DOHH2 (cell line): ENCODE measurements at regions not wholly inside any gene's neighbourhood (a gene's known extent, or its start where the extent isn't known, plus 50 kb on each side); places are given as distances from the start of the nearest gene placed in this dataset.
"Not testable (repeated sequence)": the region's sequence is repeated elsewhere in the genome, so short reads cannot be mapped to it uniquely, and the experiment has no call there.

Experiments used
- H3F3A ChIP-seq: fragments of 200-600 bp; sonication (generic), shearing (Covaris generic); 2 replicates; pipeline ENCODE4 v1.6.0; 2016; ENCODE audit warnings: antibody characterized with exemption, mild to moderate bottlenecking; ENCODE audit not compliant: control insufficient read depth, insufficient read depth
- H3K27ac ChIP-seq: fragments of 200-600 bp; sonication (generic); 2 replicates; pipeline ENCODE4 v1.5.1; 2014; ENCODE audit warnings: low read depth, mild to moderate bottlenecking, low read length, moderate library complexity
- H3K27me3 ChIP-seq: fragments of 200-600 bp; sonication (generic); 2 replicates; pipeline ENCODE4 v1.6.1; 2014; ENCODE audit warnings: mild to moderate bottlenecking, low read length, mixed read lengths; ENCODE audit not compliant: control insufficient read depth
- H3K36me3 ChIP-seq: fragments of 200-600 bp; sonication (generic); 2 replicates; pipeline ENCODE4 v1.6.1; 2014; ENCODE audit warnings: mild to moderate bottlenecking, low read length, moderate library complexity, mixed read lengths; ENCODE audit not compliant: control insufficient read depth
- H3K4me1 ChIP-seq: fragments of 200-600 bp; sonication (generic); 2 replicates; pipeline ENCODE4 v1.6.1; 2014; ENCODE audit warnings: mild to moderate bottlenecking, low read length, mixed read lengths; ENCODE audit not compliant: control insufficient read depth
- H3K4me2 ChIP-seq: fragments of 200-600 bp; sonication (generic); 2 replicates; pipeline ENCODE4 v1.6.0; 2014; ENCODE audit warnings: mild to moderate bottlenecking, low read length, moderate library complexity
- H3K4me3 ChIP-seq: fragments of 200-600 bp; sonication (generic); 2 replicates; pipeline ENCODE4 v1.5.1; 2014; ENCODE audit warnings: mild to moderate bottlenecking, low read length, mixed read lengths
- H3K79me2 ChIP-seq: fragments of 200-600 bp; sonication (generic); 2 replicates; pipeline ENCODE4 v1.6.1; 2014; ENCODE audit warnings: mild to moderate bottlenecking, low read length, mixed read lengths; ENCODE audit not compliant: control insufficient read depth
- H3K9me2 ChIP-seq: fragments of 200-600 bp; sonication (generic); replicated peaks from 2 replicates; pipeline ENCODE4 v1.6.1; 2014; ENCODE audit warnings: mild to moderate bottlenecking, low read length, mixed read lengths; ENCODE audit not compliant: control insufficient read depth
- H3K9me3 ChIP-seq: fragments of 200-600 bp; sonication (generic); 2 replicates; pipeline ENCODE4 v1.6.1; 2014; ENCODE audit warnings: antibody characterized with exemption, low read length, mixed read lengths; ENCODE audit not compliant: control insufficient read depth, insufficient read depth
- H4K20me1 ChIP-seq: fragments of 200-600 bp; sonication (generic); 2 replicates; pipeline ENCODE4 v1.6.0; 2014; ENCODE audit warnings: low read depth, mild to moderate bottlenecking, antibody characterized with exemption, low read length, moderate library complexity; ENCODE audit not compliant: control insufficient read depth, insufficient read depth
- CTCF ChIP-seq: fragments of 200-600 bp; sonication (generic); IDR thresholded peaks from one replicate; pipeline ENCODE4 v1.5.1; 2014; ENCODE audit warnings: antibody characterized with exemption, mild to moderate bottlenecking, low read depth, low read length; ENCODE audit not compliant: poor library complexity, severe bottlenecking
- EZH2phosphoT487 ChIP-seq: fragments of 200-600 bp; sonication (generic); IDR thresholded peaks from 2 replicates; pipeline ENCODE4 v1.6.1; 2017; ENCODE audit warnings: borderline replicate concordance, mild to moderate bottlenecking, antibody characterized with exemption, low read length, moderate library complexity, mixed read lengths

DNA sequence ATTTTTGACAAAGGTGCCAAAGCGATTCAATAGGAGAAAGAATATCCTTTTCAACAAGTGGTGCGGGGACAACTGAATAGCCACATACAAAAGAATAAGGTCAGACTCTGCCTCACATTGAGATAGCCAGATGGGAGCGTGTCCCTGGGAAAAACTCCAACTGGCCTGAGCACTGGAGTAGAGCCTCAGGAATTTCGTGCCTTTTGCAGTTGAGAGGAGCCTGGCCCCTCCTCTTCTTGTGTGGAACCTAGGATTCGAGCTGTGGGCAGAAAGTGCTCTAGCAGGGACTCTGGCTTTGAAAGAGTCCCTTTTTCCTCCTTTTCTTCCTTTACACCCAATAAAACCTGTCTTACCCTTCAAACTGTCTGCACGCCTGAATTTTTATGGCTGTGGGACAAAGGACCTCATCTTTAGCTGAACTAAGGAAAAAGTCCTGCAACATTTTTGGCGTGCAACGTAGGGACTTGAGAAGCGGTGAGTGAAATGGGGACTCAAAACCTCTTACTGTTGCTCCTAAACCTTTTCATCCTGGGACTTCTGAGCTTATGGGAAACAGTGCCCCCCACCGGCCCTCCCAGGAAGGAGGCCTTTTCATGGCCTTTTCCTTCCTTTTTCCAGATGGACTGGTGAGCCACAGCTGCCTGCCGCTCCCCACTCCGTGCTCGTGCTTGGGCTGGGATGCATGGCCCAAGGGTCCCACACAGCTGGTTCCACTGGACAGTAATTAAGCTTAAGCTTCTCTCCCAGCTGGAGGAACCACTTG, 68.6 kb downstream of the BMP15 start:
- H3K27ac ChIP-seq, result no peak overlapping the region
- no peaks in the 10 kb centered on the region for H4K20me1 ChIP-seq
- no peak overlapping the region for H3K4me3 ChIP-seq
- no peaks in the 10 kb centered on the region for H3K27me3 ChIP-seq
- TF ChIP-seq EZH2phosphoT487 (no peak), CTCF (no peak)
- H3K4me1 ChIP-seq, result no peaks in the 10 kb centered on the region
- H3K9me2 ChIP-seq, result no peaks in the 10 kb centered on the region
- H3K4me2 ChIP-seq, result no peak overlapping the region
- no peaks in the 10 kb centered on the region for H3F3A ChIP-seq
- H3K79me2 ChIP-seq, result no peaks in the 10 kb centered on the region
- H3K36me3 ChIP-seq, result no peaks in the 10 kb centered on the region
- no peaks in the 10 kb centered on the region for H3K9me3 ChIP-seq

GRCh38 chrX:50980251-50980650, 69.7 kb downstream of the BMP15 start:
- TF ChIP-seq EZH2phosphoT487, result no peak
- H3K4me3 ChIP-seq, result no peak overlapping the region

DNA sequence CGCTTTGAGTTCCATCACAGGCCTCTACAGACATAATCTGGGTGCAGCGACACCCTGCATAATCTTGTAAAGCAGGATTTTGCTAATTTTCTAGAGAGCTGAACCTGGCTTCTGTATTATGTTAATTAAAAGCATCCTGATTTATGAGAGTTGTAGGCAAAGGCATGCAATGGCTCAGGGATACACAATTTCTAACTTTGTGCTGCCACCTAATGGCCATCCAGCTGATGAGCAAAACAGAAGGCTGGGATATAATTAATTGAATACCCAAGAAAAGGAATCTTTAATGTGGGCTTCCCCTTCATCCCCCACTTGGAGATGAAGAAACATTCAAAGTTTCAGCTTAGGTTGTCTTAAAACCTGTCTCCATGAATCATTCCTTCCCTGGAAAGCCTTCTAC, 78.1 kb downstream of the BMP15 start:
- no peak overlapping the region for H3K4me2 ChIP-seq
- no peaks in the 10 kb centered on the region for H3K27me3 ChIP-seq
- H3K36me3 ChIP-seq, result no peaks in the 10 kb centered on the region
- H3K4me3 ChIP-seq, result no peak overlapping the region
- no peaks in the 10 kb centered on the region for H3F3A ChIP-seq
- no peaks in the 10 kb centered on the region for H3K79me2 ChIP-seq
- H3K4me1 ChIP-seq, result no peaks in the 10 kb centered on the region
- no peaks in the 10 kb centered on the region for H4K20me1 ChIP-seq
- no peaks in the 10 kb centered on the region for H3K9me3 ChIP-seq
- H3K9me2 ChIP-seq, result no peaks in the 10 kb centered on the region
- H3K27ac ChIP-seq, result no peak overlapping the region
- TF ChIP-seq EZH2phosphoT487 (no peak), CTCF (peak; percentile 59)

More at GRCh38 chrX:50980251-50980650, 69.7 kb downstream of the BMP15 start:
- H4K20me1 ChIP-seq, result no peaks in the 10 kb centered on the region
- H3K4me2 ChIP-seq, result no peak overlapping the region
- no peaks in the 10 kb centered on the region for H3K9me3 ChIP-seq
- H3K9me2 ChIP-seq, result no peaks in the 10 kb centered on the region
- no peaks in the 10 kb centered on the region for H3K4me1 ChIP-seq
- H3K27ac ChIP-seq, result no peak overlapping the region
- no peaks in the 10 kb centered on the region for H3K27me3 ChIP-seq
- H3K79me2 ChIP-seq, result no peaks in the 10 kb centered on the region
- no peaks in the 10 kb centered on the region for H3K36me3 ChIP-seq
- H3F3A ChIP-seq, result no peaks in the 10 kb centered on the region

GRCh38 chrX:50996930-50997329, 86.4 kb downstream of the BMP15 start:
- H3K27me3 ChIP-seq, result no peaks in the 10 kb centered on the region
- H3K27ac ChIP-seq, result no peak overlapping the region
- TF ChIP-seq EZH2phosphoT487, result no peak
- TF ChIP-seq CTCF, result no peak
- no peaks in the 10 kb centered on the region for H3F3A ChIP-seq
- no peaks in the 10 kb centered on the region for H3K36me3 ChIP-seq
- H3K9me3 ChIP-seq, result no peaks in the 10 kb centered on the region
- H4K20me1 ChIP-seq, result no peaks in the 10 kb centered on the region
- no peaks in the 10 kb centered on the region for H3K9me2 ChIP-seq
- H3K4me2 ChIP-seq, result no peak overlapping the region
- H3K79me2 ChIP-seq, result no peaks in the 10 kb centered on the region
- H3K4me1 ChIP-seq, result peaks cover 4% of the 10 kb centered on the region
- no peak overlapping the region for H3K4me3 ChIP-seq

DNA sequence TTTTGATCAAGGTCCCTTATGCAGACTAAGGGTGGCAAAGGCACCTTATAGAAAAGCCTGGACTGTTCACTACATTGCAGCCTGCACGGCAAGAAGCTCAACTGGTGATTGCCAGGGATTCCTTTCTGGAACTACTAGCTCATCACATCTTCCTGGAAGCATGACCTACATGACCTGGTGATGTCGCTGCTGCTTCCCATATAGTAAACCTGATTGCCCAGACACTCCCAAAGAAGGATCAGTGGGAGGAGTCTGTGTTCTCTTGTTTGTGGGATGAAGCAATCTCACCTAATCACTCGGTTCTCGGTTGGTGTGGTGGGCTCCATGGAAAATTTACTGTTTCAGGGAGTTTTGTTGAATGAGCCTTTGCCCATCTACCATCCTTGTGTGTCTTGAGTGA, 89.8 kb downstream of the BMP15 start:
- not testable (repeated sequence) for H3K4me2 ChIP-seq

More for the DNA sequence above, 89.8 kb downstream of the BMP15 start:
- H3K4me3 ChIP-seq, H3K4me1 ChIP-seq, H3K79me2 ChIP-seq, H3K36me3 ChIP-seq, H3K9me2 ChIP-seq, H3F3A ChIP-seq, H4K20me1 ChIP-seq, H3K27me3 ChIP-seq, H3K9me3 ChIP-seq: not testable (repeated sequence)
- H3K27ac ChIP-seq, result peak overlapping the region; percentile 37; the same call in 1 of the 2 replicates
